Breast epithelium (tissue), 3 donors: ENCODE measurements at regions not wholly inside any gene's neighbourhood (a gene's known extent, or its start where the extent isn't known, plus 50 kb on each side); places are given as distances from the start of the nearest gene placed in this dataset.

ENCODE experiments used
- POLR2A ChIP-seq: fragments of 450-650 bp; IDR thresholded peaks from one replicate; pipeline ENCODE4 v1.6.1; 2016; ENCODE audit warnings: antibody characterized with exemption, mild to moderate bottlenecking, moderate library complexity
- TF ChIP-seq, protein P1 (sequence below), 3 donors: fragments of 450-650 bp; IDR thresholded peaks; one replicate each; pipeline ENCODE4 v1.5.1; 2016 to 2017; ENCODE audit warnings: antibody characterized with exemption in 3 of 3, mild to moderate bottlenecking in 3 of 3, moderate library complexity in 3 of 3

GRCh38 chr10:90484518-90484917, 373.3 kb downstream of the HTR7 start:
- TF ChIP-seq, protein P1, sequence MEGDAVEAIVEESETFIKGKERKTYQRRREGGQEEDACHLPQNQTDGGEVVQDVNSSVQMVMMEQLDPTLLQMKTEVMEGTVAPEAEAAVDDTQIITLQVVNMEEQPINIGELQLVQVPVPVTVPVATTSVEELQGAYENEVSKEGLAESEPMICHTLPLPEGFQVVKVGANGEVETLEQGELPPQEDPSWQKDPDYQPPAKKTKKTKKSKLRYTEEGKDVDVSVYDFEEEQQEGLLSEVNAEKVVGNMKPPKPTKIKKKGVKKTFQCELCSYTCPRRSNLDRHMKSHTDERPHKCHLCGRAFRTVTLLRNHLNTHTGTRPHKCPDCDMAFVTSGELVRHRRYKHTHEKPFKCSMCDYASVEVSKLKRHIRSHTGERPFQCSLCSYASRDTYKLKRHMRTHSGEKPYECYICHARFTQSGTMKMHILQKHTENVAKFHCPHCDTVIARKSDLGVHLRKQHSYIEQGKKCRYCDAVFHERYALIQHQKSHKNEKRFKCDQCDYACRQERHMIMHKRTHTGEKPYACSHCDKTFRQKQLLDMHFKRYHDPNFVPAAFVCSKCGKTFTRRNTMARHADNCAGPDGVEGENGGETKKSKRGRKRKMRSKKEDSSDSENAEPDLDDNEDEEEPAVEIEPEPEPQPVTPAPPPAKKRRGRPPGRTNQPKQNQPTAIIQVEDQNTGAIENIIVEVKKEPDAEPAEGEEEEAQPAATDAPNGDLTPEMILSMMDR (IDR thresholded peaks at IDR 0.05), result no peak
- TF ChIP-seq POLR2A, result no peak
